Neural crest cell (in vitro differentiated cells): ENCODE measurements at regions not wholly inside any gene's neighbourhood (a gene's known extent, or its start where the extent isn't known, plus 50 kb on each side); places are given as distances from the start of the nearest gene placed in this dataset.

Experiments
- DNase-seq: peaks from one replicate; pipeline ENCODE4 v3.0.0; 2021; ENCODE audit warnings: low read depth, mixed read lengths, low spot score
- H3K27ac Mint-ChIP-seq: one replicate; pipeline ENCODE4 v1.8.0; 2021; ENCODE audit warnings: mild to moderate bottlenecking, mixed read lengths; ENCODE audit not compliant: unreplicated experiment
- H3K27me3 Mint-ChIP-seq: 2 replicates; pipeline ENCODE4 v1.8.0; 2021; ENCODE audit warnings: low read depth, mild to moderate bottlenecking, mixed read lengths
- H3K36me3 Mint-ChIP-seq: 2 replicates; pipeline ENCODE4 v1.8.0; 2021; ENCODE audit warnings: low read depth, mild to moderate bottlenecking, mixed read lengths
- H3K4me1 Mint-ChIP-seq: 2 replicates; pipeline ENCODE4 v1.8.0; 2021; ENCODE audit warnings: mixed read lengths
- H3K4me3 Mint-ChIP-seq: one replicate; pipeline ENCODE4 v1.8.0; 2021; ENCODE audit warnings: mild to moderate bottlenecking, mixed read lengths
- H3K9me3 Mint-ChIP-seq: 2 replicates; pipeline ENCODE4 v1.8.0; 2021; ENCODE audit warnings: mixed read lengths
- CTCF ChIP-seq: fragments of 200-600 bp; sonication (generic); conservative IDR thresholded peaks from 2 replicates; pipeline ENCODE4 v1.5.0; 2021; ENCODE audit warnings: antibody characterized with exemption, mild to moderate bottlenecking

GRCh38 chr18:39840856-39841481, 2114.1 kb upstream of the PIK3C3 start:
- no peak for DNase-seq
- Mint-ChIP-seq H3K4me1 (peaks cover 58% of the 10 kb centered on the region), H3K4me3 (peak overlapping the region; percentile 91), H3K27ac (peak overlapping the region; percentile 85), H3K27me3 (peaks cover 8% of the 10 kb centered on the region), H3K9me3 (no peaks in the 10 kb centered on the region), H3K36me3 (no peaks in the 10 kb centered on the region)
- no peak for TF ChIP-seq CTCF

- H3K27ac Mint-ChIP-seq = peak overlapping the region; percentile 85
- TF ChIP-seq CTCF = no peak
Measured at GRCh38 chr18:39840406-39840805, 2114.6 kb upstream of the PIK3C3 start.

GRCh38 chr18:39839782-39840181, 2115.3 kb upstream of the PIK3C3 start:
- no peaks in the 10 kb centered on the region for H3K9me3 Mint-ChIP-seq

More at GRCh38 chr18:39840406-39840805, 2114.6 kb upstream of the PIK3C3 start:
- H3K4me3 Mint-ChIP-seq = peak overlapping the region; percentile 91
- H3K36me3 Mint-ChIP-seq = no peaks in the 10 kb centered on the region
- peaks cover 63% of the 10 kb centered on the region for H3K4me1 Mint-ChIP-seq
- no peak for DNase-seq
- H3K9me3 Mint-ChIP-seq = no peaks in the 10 kb centered on the region
- H3K27me3 Mint-ChIP-seq = peaks cover 8% of the 10 kb centered on the region

GRCh38 chr18:39838831-39839230, 2116.2 kb upstream of the PIK3C3 start:
- no peak overlapping the region for H3K27ac Mint-ChIP-seq
- H3K4me3 Mint-ChIP-seq = peak overlapping the region; percentile 29
- no peaks in the 10 kb centered on the region for H3K36me3 Mint-ChIP-seq
- DNase-seq = no peak
- H3K9me3 Mint-ChIP-seq = no peaks in the 10 kb centered on the region
- peaks cover 8% of the 10 kb centered on the region for H3K27me3 Mint-ChIP-seq
- H3K4me1 Mint-ChIP-seq = peaks cover 53% of the 10 kb centered on the region
- no peak for TF ChIP-seq CTCF

More at GRCh38 chr18:39839782-39840181, 2115.3 kb upstream of the PIK3C3 start:
- no peak for DNase-seq
- no peak for TF ChIP-seq CTCF
- H3K36me3 Mint-ChIP-seq = no peaks in the 10 kb centered on the region
- peaks cover 8% of the 10 kb centered on the region for H3K27me3 Mint-ChIP-seq
- H3K27ac Mint-ChIP-seq = peak overlapping the region; percentile 44
- peaks cover 60% of the 10 kb centered on the region for H3K4me1 Mint-ChIP-seq
- peak overlapping the region; percentile 66 for H3K4me3 Mint-ChIP-seq

GRCh38 chr18:39835303-39836030, 2119.6 kb upstream of the PIK3C3 start:
- Mint-ChIP-seq H3K4me1 (peaks cover 19% of the 10 kb centered on the region), H3K4me3 (no peak overlapping the region), H3K9me3 (no peaks in the 10 kb centered on the region), H3K36me3 (no peaks in the 10 kb centered on the region), H3K27ac (no peak overlapping the region), H3K27me3 (peaks cover 10% of the 10 kb centered on the region)
- no peak for TF ChIP-seq CTCF
- DNase-seq = no peak
